H1 (cell line): ENCODE measurements at regions not wholly inside any gene's neighbourhood (a gene's known extent, or its start where the extent isn't known, plus 50 kb on each side); places are given as distances from the start of the nearest gene placed in this dataset.

Experiments
- EZH2 ChIP-seq: fragments of 200-600 bp; sonication (generic); IDR thresholded peaks from 2 replicates; pipeline ENCODE4 v1.7.1; 2012; ENCODE audit warnings: low read depth, mild to moderate bottlenecking, moderate library complexity, low read length, inconsistent platforms; ENCODE audit not compliant: severe bottlenecking
- HDAC6 ChIP-seq: IDR thresholded peaks from one replicate; pipeline ENCODE4 v1.7.1; 2012; ENCODE audit warnings: low read depth, mild to moderate bottlenecking, inconsistent platforms, low read length, moderate library complexity
- POLR2A ChIP-seq, 2 experiments: IDR thresholded peaks; 1 replicate in 1 of 2; 2 replicates in 1 of 2; pipeline ENCODE4 v1.6.1; 2011; ENCODE audit warnings: low read depth in 2 of 2, low read length in 2 of 2, mild to moderate bottlenecking in 2 of 2; ENCODE audit errors: control extremely low read depth in 1 of 2
- POLR2AphosphoS5 ChIP-seq: IDR thresholded peaks from 2 replicates; pipeline ENCODE4 v1.6.1; 2011; ENCODE audit warnings: low read depth, low read length
- TEAD4 ChIP-seq: IDR thresholded peaks from 2 replicates; pipeline ENCODE4 v1.6.1; 2012; ENCODE audit warnings: low read depth, low read length, inconsistent platforms, mixed read lengths
- TF ChIP-seq, protein P1 (sequence below), 3 experiments: IDR thresholded peaks; 1 replicate in 2 of 3; 2 replicates in 1 of 3; pipeline versions ENCODE4 v1.5.1 to v1.6.1; 2011; ENCODE audit warnings: low read length in 3 of 3, mild to moderate bottlenecking in 3 of 3, inconsistent platforms in 2 of 3, low read depth in 1 of 3, moderate library complexity in 1 of 3; ENCODE audit not compliant: insufficient read depth in 1 of 3; ENCODE audit errors: control extremely low read depth in 1 of 3

GRCh38 chr16:48471435-48471834 lies 86.2 kb upstream of the SIAH1 start:
- TF ChIP-seq, protein P1, sequence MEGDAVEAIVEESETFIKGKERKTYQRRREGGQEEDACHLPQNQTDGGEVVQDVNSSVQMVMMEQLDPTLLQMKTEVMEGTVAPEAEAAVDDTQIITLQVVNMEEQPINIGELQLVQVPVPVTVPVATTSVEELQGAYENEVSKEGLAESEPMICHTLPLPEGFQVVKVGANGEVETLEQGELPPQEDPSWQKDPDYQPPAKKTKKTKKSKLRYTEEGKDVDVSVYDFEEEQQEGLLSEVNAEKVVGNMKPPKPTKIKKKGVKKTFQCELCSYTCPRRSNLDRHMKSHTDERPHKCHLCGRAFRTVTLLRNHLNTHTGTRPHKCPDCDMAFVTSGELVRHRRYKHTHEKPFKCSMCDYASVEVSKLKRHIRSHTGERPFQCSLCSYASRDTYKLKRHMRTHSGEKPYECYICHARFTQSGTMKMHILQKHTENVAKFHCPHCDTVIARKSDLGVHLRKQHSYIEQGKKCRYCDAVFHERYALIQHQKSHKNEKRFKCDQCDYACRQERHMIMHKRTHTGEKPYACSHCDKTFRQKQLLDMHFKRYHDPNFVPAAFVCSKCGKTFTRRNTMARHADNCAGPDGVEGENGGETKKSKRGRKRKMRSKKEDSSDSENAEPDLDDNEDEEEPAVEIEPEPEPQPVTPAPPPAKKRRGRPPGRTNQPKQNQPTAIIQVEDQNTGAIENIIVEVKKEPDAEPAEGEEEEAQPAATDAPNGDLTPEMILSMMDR (IDR thresholded peaks at IDR 0.05; ENCODE audit: control extremely low read depth in 1 of 3, insufficient read depth in 1 of 3, low read depth in 1 of 3, low read length in 3 of 3) = no peak
- TF ChIP-seq TEAD4 = no peak
- no peak for TF ChIP-seq HDAC6
- no peak for TF ChIP-seq EZH2
- no peak for TF ChIP-seq POLR2A (IDR thresholded peaks at IDR 0.05; ENCODE audit: control extremely low read depth in 1 of 2, low read depth in 2 of 2, low read length in 2 of 2)
- no peak for TF ChIP-seq POLR2AphosphoS5
